Mesodermal cell (in vitro differentiated cells): ENCODE measurements at regions not wholly inside any gene's neighbourhood (a gene's known extent, or its start where the extent isn't known, plus 50 kb on each side); places are given as distances from the start of the nearest gene placed in this dataset.

Source experiments
- H3K27ac ChIP-seq: 2 replicates; pipeline ENCODE4 v1.7.0; 2013; ENCODE audit warnings: mild to moderate bottlenecking, low read depth, low read length, moderate library complexity; ENCODE audit not compliant: severe bottlenecking
- H3K36me3 ChIP-seq: 2 replicates; pipeline ENCODE4 v1.7.1; 2013; ENCODE audit warnings: mild to moderate bottlenecking, low read length, moderate library complexity; ENCODE audit not compliant: control insufficient read depth, insufficient read depth
- H3K4me1 ChIP-seq: one replicate; pipeline ENCODE4 v1.7.1; 2013; ENCODE audit warnings: mild to moderate bottlenecking, low read length; ENCODE audit not compliant: insufficient read depth, control insufficient read depth, poor library complexity, severe bottlenecking
- H3K4me3 ChIP-seq: 2 replicates; pipeline ENCODE4 v1.7.0; 2013; ENCODE audit warnings: low read length, control low read depth, mild to moderate bottlenecking; ENCODE audit not compliant: insufficient read depth, poor library complexity, severe bottlenecking; ENCODE audit errors: extremely low read depth
- H3K9me3 ChIP-seq: 2 replicates; pipeline ENCODE4 v1.7.1; 2013; ENCODE audit warnings: mild to moderate bottlenecking, low read length, moderate library complexity; ENCODE audit not compliant: control insufficient read depth
- WGBS, 2 experiments: methylation state at CpG; one replicate each; pipeline ENCODE4 v1.1.5; 2013; ENCODE audit warnings: missing lambda C conversion rate in 2 of 2; ENCODE audit not compliant: insufficient coverage in 2 of 2; 5-methylcytosine and 5-hydroxymethylcytosine counted together

GRCh38 chr12:98085046-98085755, 430.2 kb upstream of the TMPO start:
- Histone ChIP-seq H3K9me3 (no peaks in the 10 kb centered on the region), H3K4me1 (peaks cover 4% of the 10 kb centered on the region), H3K27ac (peak overlapping the region; percentile 72), H3K4me3 (no peak overlapping the region), H3K36me3 (no peaks in the 10 kb centered on the region)
- WGBS, 2 experiments = 80% methylated on average over 1 of the region's 3 CpGs; no CpG with 5 or more reads in 1 of the 2 experiments

GRCh38 chr12:98090731-98091130, 424.7 kb upstream of the TMPO start:
- H3K36me3 ChIP-seq = no peaks in the 10 kb centered on the region
- 85 to 100% methylated on average over 2 of the region's 2 CpGs for WGBS, 2 experiments

DNA sequence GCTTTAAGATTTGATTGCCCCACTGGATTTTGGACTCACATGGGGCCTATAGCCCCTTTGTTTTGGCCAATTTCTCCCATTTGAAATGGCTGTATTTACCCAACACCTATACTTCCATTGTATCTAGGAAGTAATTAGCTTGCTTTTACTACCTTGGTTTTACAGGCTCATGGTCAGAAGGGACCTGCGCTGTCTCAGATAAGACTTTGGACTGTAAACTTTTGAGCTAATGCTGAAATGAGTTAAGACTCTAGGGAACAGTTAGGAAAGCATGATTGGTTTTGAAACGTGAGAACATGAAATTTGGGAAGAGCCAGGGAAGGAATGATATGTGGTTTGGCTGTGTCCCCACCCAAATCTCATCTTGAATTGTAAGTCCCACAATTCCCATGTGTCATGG, 419.0 kb upstream of the TMPO start:
- H3K4me3 ChIP-seq = no peak overlapping the region
- H3K27ac ChIP-seq = no peak overlapping the region
- H3K9me3 ChIP-seq = no peaks in the 10 kb centered on the region
- no peaks in the 10 kb centered on the region for H3K4me1 ChIP-seq
- 79 to 88% methylated on average over 2 of the region's 2 CpGs for WGBS, 2 experiments
- no peaks in the 10 kb centered on the region for H3K36me3 ChIP-seq

More at GRCh38 chr12:98090731-98091130, 424.7 kb upstream of the TMPO start:
- Histone ChIP-seq H3K4me3 (no peak overlapping the region), H3K9me3 (no peaks in the 10 kb centered on the region), H3K27ac (no peak overlapping the region), H3K4me1 (no peaks in the 10 kb centered on the region)

DNA sequence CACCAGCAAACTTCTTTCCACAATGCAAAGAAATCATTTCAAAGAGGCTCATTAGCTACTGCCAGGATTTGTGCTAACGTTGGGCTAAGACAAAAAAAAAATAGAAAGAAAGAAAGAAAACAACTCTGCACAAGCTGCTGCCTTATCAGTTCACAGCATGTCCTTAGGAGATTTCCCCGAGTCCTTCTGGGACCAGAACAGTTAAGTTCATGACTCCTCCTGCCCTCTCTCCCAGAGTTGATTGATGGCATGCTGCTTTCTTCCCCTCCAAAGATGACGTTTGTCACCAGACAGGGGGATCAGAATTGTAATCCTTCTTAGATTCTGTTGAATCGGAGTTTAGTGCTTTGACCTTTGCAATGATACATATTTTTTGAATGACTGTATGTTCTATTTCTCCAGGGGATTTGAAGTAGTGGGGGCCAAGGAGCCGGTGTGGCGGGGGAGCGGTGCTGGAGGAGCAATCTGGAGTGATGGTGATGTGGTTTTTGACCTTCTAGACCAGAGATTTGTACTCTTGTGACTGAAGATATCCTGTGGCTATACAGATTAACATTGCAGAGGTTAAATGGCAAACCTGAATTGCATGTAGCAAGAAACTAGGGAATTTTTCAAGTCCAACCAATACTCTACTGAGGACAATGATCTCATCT, 409.2 kb upstream of the TMPO start:
- H3K9me3 ChIP-seq = no peaks in the 10 kb centered on the region
- H3K27ac ChIP-seq = no peak overlapping the region
- H3K4me1 ChIP-seq = no peaks in the 10 kb centered on the region
- no peak overlapping the region for H3K4me3 ChIP-seq
- WGBS, 2 experiments = 59 to 92% methylated on average over 3 of the region's 7 CpGs
- no peaks in the 10 kb centered on the region for H3K36me3 ChIP-seq

- H3K4me1 ChIP-seq = no peaks in the 10 kb centered on the region
These were observed 406.1 kb upstream of the TMPO start for GRCh38 chr12:98109266-98109665.

DNA sequence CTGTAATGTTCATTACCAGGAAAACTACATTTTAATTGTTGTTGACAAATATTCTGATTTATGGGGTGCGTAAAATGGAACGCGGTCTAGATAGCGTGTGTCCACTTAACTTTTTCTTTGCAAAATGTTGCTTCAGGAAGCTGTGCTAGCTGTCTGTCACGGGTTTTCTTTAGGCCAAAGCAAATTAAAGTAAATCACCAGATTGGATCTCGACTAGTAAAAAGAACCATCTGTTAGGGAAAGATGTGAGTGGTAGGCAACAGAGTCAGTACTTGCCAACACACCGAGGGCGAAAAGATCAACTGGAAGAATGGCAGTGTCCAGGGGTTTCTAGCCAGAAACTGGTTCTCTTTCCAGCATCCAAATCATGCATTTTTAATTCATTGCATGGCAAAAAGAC, 404.9 kb upstream of the TMPO start:
- 92 to 93% methylated on average over 7 of the region's 8 CpGs for WGBS, 2 experiments
- H3K27ac ChIP-seq = no peak overlapping the region

More at GRCh38 chr12:98109266-98109665, 406.1 kb upstream of the TMPO start:
- H3K36me3 ChIP-seq = no peaks in the 10 kb centered on the region
- H3K9me3 ChIP-seq = no peaks in the 10 kb centered on the region
- 92% methylated on average over 2 of the region's 3 CpGs; no CpG with 5 or more reads in 1 of the 2 experiments for WGBS, 2 experiments
- H3K27ac ChIP-seq = no peak overlapping the region
- H3K4me3 ChIP-seq = no peak overlapping the region

GRCh38 chr12:98113548-98113947, 401.8 kb upstream of the TMPO start:
- WGBS, 2 experiments = 92 to 100% methylated on average over 2 of the region's 2 CpGs
- Histone ChIP-seq H3K9me3 (no peaks in the 10 kb centered on the region), H3K4me1 (no peaks in the 10 kb centered on the region), H3K36me3 (no peaks in the 10 kb centered on the region), H3K4me3 (no peak overlapping the region), H3K27ac (no peak overlapping the region)

More for the DNA sequence above, 404.9 kb upstream of the TMPO start:
- H3K36me3 ChIP-seq = no peaks in the 10 kb centered on the region
- H3K4me1 ChIP-seq = no peaks in the 10 kb centered on the region
- no peak overlapping the region for H3K4me3 ChIP-seq
- H3K9me3 ChIP-seq = no peaks in the 10 kb centered on the region

GRCh38 chr12:98121963-98122362, 393.4 kb upstream of the TMPO start:
- Histone ChIP-seq H3K4me3 (no peak overlapping the region), H3K9me3 (no peaks in the 10 kb centered on the region), H3K27ac (no peak overlapping the region), H3K4me1 (no peaks in the 10 kb centered on the region), H3K36me3 (no peaks in the 10 kb centered on the region)
- 80 to 97% methylated on average over 4 of the region's 4 CpGs for WGBS, 2 experiments

DNA sequence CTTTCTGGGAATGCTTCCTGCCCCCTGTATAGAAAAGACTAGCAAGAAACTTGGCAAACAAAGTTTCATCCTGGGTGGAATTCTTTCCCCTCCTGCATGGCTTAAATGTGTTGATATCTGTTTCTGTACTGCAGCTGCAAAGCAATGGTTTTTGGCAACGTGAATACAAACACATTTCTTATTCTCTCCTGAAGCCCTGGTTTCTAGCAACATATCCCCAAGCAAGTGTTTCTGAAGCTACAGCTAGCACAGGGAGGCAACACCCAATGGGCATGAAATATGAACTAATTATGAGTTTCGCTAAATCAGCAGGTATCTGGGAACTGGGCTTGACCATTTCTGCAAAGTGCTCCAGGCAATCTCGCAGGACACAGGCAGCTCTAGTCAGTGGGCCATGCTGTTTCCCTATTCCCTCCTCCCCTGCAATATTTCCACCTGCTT, 392.3 kb upstream of the TMPO start:
- H3K4me3 ChIP-seq = no peak overlapping the region
- 81 to 89% methylated on average over 2 of the region's 3 CpGs for WGBS, 2 experiments

GRCh38 chr12:98126637-98127335, 388.6 kb upstream of the TMPO start:
- Histone ChIP-seq H3K9me3 (no peaks in the 10 kb centered on the region), H3K36me3 (no peaks in the 10 kb centered on the region), H3K4me1 (no peaks in the 10 kb centered on the region), H3K27ac (peak overlapping the region; percentile 2), H3K4me3 (no peak overlapping the region)
- WGBS, 2 experiments = 93 to 98% methylated on average over 8 to 9 of the region's 12 CpGs

More for the DNA sequence above, 392.3 kb upstream of the TMPO start:
- Histone ChIP-seq H3K9me3 (no peaks in the 10 kb centered on the region), H3K36me3 (no peaks in the 10 kb centered on the region), H3K4me1 (no peaks in the 10 kb centered on the region), H3K27ac (no peak overlapping the region)
